C1 segment of cervical spinal cord (tissue), 14 donors: ENCODE measurements at regions not wholly inside any gene's neighbourhood (a gene's known extent, or its start where the extent isn't known, plus 50 kb on each side); places are given as distances from the start of the nearest gene placed in this dataset.
"Not testable (repeated sequence)": the region's sequence is repeated elsewhere in the genome, so short reads cannot be mapped to it uniquely, and the experiment has no call there.

Experiments
- DNase-seq, 14 donors: peaks; one replicate each; lab custom pipeline; 2025; lab: John Stamatoyannopoulos, UW

DNA sequence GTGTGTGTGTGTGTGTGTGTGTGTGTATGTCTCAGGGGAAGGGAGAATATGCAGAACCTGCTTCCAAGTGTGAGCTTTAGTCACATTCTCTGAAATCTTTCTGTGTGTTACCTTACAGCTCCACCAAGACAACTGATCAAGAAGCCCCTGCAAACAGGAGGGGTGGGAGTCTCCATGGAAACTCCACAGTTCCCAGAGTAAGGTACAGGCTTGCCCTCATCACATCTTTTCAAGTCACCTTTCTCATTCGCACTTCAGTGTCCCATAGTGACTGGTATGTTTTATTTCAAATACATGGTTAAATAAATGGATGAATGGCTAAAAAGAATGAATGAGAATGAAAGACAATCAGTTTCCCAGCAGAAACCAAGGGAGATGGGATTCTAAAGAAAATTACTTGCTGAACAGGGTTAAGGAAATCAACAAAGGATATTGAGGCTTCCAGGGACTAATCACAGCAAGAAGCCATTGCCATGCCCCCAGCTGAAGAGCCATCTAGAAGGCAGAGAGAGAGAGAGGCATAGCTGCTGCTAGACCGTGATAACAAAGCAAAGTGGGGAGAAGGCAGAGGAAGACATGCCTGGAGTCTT lies 987.2 kb upstream of the CELF4 start:
- no peak for DNase-seq

DNA sequence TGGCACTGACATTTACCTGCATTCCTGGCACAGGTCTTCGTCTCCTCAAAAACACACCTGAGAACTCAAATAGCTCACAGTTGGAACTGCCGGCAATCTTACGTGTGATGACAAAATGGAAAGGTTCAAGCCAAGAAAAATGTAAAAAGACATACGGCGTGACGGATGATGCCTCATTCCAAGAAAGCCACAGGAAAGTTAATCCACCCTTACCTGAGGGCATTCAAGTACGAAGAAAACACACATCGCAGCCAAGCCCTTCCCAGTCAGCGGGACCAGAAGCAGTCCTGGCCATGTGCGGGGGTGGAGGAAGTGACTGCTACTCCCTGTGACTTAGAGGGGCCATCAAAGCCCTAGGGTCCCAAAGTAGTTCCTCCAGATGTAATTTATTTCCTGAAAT lies 986.3 kb upstream of the CELF4 start:
- DNase-seq: peak in 1 of 14 donors; percentile 31

DNA sequence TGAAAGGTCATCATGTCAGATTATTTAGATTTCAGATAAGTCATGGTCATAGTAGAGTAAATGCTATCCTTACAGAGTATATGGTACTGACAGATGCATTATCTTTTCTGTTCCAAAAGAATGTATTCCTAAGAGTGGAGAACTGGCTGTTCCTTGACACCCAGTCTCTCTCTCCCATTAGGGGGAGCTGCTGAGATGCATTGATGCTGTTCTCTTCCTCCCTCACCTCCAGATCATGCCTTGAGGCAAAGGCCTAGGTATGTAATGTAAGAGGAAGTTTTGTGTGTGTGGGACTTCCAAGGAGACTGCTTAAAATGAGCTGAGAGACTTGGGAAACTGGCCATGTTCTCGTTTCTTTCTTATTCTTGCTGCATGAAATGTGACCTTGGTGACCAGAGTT lies 979.5 kb upstream of the CELF4 start:
- DNase-seq: no peak

DNA sequence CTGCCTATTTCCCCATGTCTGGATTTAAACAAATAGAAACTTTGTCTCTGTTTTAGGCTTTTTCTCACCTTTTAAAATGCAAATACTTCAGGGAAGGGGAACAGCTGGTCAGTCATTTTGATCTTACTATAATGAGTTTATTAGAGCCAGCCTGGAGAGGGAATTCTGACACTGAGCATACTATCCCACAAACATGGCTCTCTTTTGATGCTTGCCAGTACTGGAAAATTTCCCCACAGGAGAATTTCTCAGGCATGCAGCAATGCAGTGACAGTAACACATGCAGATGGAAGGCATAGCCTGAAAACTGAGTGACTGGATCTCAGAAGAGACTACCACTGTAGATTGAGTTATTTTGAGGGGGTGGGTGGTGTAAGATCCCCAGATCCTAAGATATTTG lies 974.3 kb upstream of the CELF4 start:
- DNase-seq: peak in 1 of 14 donors; percentile 28

DNA sequence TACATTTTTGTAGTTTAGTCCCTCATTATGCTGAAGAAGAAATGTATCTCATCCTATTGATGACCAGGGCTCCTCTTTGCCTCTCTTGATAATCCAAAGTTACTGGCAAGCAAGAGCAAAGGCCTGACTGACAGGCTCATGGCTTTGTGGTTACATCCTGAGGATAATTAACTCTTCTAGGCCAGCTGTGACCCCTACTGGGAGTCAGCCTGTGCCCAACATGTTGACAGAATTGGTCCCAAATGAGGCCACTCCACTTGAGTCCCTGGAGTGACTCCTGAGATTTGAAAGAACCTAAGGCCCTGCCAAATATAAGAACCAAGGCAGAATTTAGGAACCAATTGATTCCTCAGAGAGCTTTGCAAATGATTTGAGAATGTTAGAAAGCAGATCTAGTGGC lies 973.8 kb upstream of the CELF4 start:
- peak in 1 of 14 donors; percentile 28 for DNase-seq

DNA sequence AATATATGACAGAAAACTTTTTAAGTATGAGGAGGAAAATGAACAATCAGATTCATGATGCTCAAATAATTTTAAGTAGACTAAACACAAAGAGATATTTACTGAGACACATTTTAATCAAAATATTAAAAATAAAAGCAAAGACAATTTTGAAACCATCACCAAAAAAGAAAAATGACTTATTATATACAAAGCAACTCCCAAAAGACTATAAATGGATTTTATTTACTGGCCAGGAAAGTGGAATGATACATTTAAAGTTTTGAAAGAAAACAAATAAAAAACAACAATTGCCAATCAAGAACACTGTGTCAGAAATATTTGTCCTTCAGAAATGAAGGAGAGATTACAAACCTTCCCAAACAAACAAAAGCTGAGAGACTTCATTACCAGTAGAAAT lies 968.5 kb upstream of the CELF4 start:
- DNase-seq: no peak

DNA sequence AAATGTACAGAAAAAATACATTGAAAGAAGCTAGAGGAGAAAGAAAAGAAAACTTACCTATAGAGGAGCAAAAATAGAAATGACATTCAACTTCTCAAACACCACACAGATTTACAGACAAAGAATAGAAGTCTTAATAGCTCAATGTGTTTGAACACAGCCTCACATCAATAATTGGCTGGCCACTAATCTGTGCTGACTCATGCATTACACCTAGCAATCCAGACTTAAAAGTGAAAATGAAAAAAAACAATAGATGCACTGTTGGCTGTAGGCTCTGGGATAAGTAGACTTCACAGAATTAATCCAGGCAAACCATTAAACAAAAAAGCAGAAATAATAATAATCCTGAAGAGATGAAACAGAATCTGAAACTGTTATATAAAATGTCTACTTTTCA lies 961.3 kb upstream of the CELF4 start:
- DNase-seq: no peak

DNA sequence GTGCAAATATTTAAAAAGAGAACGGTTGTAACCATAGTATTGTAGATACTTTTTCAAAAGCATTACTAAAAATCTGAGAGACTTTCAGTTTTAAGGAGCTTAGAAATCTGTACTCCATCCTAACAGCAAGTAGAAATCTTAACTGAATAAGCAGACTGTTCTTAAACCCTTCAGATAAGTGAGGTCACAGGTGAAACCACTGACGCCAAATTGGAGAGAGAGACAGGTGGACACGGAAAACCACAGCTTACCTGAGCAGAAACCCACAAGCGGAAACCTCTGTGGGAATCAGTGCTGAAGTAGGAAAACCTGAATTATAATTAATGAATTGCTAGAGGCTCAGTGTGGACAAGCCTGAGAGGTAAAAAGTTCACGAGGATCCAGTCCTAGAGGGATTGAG lies 959.4 kb upstream of the CELF4 start:
- DNase-seq: no peak

DNA sequence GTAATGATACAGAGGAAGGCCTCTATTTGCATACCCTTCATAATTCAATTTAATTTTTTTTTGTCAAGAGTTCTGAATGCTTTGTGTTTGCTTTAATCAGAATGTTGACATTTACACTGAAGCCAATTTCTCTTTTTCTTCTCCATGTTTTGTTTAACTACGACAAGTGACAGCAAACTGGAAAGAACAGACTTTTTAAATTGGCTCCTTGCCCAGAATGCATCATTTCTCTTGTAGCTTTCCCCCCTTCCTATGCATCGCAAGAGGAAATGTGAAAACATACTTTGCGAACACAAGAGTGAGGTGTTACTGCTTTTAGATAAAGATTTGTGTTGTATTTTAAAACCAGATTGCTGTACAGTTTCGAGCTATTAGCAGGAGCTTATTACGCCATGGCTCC lies 955.2 kb upstream of the CELF4 start:
- no peak for DNase-seq

DNA sequence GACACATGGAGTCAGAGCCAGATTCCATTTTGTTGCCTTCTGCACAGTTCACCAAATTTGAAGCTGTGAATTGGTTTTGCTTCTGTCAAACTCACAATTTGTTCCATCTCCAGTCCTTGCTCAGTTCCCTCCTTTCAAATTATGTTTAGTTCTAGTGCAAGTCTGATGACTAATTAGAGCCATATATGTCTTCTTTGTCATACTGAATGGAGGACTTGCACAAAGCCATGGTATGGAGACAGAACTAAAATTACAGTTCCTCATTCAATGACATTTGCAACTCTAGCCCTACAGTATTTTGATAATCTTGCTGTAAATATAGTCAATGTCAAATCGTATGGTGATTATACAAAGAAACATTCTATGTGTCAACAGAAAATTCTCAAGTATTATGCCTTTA lies 936.9 kb upstream of the CELF4 start:
- no peak for DNase-seq

DNA sequence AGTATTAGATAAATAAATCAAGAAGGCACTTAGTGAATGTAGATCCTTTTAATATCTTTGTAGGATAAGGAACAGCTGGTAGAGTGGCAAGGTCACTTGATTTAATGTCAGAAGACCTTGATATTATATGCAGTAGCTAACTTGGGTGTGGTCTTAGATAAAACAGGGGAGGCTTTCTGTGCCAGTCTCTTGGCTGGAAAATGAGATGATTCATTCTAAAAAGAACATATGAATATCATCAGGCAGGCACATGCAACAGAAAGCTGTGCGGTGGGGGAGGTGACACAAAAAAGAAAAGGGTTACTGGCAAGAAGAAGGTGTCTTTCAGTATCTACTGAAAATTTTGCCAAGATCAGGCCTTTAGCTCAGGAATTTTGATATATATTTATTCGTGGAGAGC lies 931.7 kb upstream of the CELF4 start:
- no peak for DNase-seq

DNA sequence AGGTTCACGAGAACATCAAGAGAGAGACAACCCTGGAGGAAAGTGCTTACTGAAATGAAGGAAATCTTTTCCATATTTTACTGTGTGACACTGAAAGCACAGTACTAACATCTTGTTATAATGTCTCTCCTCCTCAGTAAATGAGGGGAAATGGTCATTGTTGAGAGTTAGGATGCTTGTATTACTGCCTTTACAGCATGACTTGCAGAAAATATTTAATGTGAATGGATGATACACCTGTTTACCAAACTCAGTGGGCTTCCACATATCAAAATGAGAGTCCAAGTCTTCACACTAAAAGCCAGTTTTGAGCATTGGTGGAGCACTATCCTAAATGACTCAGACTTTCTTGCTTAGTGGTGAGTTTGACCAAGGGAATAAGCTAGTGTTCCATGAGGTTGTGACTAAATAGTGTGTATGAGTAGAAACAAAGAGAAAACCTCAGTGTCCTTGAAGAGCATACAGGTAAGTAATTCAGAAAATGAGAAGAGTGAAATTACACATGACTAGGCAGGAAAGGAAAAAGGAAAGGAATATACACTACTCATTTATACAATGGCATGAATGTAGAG lies 930.7 kb upstream of the CELF4 start:
- DNase-seq: no peak

DNA sequence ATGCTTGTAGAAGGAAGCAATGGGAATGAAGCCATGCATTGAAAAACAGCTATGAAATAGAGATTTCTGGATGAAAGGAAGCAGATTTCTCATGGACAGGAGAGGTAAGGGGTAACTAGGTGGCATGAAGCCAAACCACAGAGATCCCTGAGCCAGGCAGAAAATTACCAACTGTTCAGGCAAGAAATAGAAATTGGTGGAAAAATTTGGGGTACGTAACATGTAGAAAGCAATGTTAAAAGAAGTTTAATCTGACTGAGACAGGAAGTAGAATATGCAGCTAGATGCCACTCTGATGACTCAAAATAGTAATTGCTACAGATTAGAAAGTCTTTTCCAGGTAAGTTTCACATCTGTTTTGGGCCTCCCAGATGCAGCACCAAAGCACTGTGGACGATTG lies 928.5 kb upstream of the CELF4 start:
- peak in 1 of 14 donors; percentile 16 for DNase-seq

DNA sequence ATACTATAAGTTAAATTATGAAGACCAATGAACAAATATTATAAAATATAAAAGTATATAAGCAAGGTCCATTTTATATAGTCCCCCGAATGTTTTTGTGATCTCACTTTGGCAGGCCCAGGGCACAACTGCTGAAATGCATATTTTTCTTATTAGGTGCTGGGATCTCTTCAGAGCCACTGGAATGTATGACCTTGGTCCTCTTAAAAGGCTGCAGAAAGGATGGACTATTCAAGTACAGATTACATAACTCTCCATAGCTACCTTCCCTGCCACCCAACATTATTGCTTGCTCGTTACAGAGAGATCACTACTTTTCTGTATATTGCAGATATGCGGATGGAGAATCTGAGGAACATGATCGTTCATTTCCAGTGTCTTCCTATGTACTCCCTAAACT lies 925.6 kb upstream of the CELF4 start:
- no peak for DNase-seq

DNA sequence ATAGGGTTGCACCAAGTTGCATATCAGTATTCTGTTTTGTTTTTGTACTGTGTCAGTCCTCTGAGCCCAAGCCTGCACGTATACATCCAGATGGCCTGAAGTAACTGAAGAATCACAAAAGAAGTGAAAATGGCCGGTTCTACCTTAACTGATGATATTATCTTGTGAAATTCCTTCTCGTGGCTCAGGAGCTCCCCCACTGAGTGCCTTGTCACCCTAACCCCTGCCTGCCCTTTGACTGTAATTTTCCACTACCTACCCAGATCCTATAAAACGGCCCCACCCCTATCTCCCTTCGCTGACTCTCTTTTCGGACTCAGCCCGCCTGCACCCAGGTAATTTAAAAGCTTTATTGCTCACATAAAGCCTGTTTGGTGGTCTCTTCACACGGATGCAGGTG lies 924.1 kb upstream of the CELF4 start:
- not testable (repeated sequence) for DNase-seq

DNA sequence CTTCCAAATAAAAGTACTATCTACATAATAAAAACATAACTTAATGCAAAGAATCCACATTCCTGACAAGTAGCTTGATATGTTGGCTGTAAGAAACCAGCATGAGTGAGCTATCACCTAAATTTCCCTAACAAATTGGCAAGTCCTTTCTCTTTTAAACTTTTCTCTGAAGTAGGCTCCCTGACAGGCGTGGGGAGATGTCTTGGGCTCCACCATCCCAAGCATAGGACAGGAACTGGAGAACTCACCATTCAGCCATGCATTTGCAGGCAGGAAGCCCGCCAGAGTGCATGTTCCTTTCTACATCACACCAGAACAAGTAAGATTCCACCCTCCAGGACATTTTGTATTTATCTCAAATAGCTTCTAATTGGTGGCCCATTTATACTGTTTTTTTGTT lies 921.9 kb upstream of the CELF4 start:
- DNase-seq: no peak

DNA sequence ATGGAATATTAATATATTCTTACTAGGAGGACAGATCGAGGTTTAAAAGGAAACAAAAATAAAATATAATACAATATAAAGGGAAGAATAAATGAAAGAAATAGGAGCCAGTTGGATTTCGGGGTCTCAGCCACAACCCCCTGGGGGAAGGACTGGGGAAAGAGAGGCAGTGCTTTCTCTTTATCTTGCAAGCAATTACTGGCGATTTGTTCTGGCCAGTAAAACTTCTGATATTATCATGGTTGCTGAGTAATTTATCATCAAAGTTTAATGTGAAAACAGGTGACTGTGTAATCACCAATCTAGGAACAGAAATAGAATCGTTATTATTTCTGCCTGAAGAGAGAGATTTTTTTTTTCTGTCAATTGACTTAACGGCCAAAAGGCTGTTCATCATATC lies 917.7 kb upstream of the CELF4 start:
- no peak for DNase-seq

DNA sequence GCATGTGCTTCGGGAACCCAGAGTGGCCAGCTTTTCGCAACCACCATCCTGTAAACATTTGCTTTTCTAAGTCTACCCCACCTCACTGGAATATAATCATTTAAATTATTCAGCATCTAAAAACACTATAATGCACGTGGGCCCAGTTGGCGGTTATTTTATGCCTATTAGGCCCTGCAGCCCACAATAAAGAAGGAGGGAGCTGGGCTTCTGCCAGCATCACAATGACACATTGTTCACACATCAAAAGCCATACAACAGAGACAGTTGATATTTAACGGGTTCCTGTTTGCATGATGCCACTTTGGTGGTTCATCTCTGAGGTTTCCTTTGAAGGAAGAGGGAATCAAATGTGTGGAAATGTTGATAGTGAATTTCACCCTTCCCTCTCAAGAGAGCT lies 916.0 kb upstream of the CELF4 start:
- DNase-seq: peak in 7 of 14 donors; percentile 0 to 35 (median 14)

DNA sequence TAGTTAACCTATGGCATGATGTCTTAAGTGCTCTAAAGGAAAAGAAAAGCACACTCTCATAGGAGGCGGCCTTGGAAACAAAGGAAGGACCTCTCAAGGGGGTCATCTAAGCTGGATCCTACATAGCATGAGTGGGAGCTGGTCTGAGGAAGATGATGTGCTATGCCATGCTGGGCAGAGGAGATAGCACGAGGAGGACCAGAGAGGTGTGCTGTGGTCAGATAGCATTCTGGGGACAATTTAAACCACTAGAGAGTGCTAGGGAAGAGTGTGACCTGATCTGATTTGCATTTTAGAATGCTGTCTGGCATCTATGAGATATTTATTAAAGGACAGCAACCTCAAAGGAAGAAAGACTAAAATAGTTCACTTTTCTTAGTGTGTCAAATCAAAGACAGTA lies 910.1 kb upstream of the CELF4 start:
- DNase-seq: no peak

DNA sequence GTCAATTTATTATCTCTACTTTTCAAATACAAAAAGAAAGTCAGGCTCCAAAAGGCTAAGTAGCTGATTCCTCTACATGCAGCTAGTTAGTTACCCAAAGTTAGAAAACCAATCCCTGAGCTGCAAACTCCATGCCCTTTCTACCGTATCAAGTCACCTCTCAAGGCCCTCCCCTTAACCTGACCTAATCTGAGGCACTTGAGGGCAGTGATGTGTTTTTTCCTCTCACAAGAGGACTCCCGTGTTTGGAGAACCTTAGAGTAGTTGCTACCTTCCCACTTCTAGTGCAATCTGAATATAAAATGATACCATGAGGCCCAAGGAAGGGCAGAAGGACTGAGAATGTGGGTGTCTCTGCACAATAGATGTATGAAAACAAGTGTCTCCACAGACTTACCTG lies 907.9 kb upstream of the CELF4 start:
- DNase-seq: no peak

DNA sequence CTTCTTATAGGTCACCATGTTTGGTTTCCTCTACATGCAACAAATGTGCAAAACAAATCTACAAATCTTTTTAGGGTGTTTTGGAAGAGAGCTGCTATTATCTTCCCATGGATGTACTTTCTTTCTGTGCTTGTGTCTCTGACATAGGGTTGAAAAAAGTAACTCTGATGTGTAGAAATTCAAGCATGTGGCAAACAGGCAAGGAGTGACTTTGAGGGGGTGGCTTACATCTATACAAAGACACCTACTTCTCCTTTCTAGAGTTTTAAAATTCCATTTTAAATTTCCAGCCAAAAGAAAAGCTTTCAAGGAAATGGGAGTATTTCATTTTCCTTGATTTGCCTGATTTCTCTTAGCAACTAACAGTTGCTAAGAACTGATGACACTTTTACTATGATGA lies 904.8 kb upstream of the CELF4 start:
- no peak for DNase-seq

DNA sequence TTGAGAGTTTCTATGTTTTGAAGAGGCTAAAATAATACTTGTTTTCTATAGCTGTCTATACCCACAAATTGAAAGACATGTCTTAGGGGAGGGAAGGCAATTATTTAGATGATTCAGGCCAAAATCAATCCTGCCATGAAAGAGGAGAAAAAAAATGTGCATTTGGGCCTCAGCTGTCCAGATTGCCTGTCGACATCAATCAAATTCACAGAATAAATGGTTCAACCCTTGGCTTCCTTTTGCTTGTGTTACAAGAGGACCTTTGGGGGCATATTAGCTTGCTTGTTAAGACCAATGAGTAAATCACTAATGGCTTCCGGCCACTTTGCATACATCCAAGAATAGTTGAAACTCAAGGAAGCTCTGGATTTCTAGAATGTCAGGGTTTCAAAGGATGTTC lies 900.8 kb upstream of the CELF4 start:
- no peak for DNase-seq

DNA sequence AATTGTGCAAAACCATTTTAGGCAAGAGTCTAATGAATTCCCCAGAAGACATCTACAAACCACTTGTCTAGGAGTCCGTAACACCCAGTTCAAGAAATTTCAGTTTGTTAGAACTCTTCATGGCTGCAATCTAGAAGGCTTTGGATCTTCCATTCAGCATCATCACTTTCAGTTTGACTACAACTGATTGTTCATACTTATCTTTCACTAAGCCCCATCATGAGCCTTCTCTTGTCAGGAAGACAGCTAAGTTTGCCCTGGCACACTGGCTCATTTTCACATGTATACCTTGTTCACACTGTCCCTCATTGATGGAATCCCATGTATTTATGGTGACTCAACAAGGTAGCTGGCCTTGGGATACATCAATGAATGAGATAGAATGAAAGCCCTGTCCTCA lies 898.4 kb upstream of the CELF4 start:
- DNase-seq: no peak

DNA sequence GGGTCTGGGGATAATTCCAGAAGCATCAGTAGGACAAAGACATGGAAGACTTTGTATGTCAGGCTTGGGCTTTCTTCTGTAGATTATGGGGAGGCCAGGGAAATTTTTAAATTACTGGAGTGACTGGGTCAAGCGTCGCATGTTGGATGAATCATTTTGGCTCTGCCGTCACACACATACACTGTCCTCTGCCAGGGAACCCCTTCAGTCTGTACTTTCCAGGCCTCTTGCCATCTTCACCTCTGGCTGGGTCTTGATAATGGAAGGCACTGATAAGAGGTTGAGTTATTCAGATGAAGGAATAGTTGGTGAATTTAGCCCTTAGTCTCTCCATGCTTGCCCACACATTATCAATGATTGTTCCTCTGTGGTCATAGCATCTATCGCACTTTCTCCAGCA lies 895.1 kb upstream of the CELF4 start:
- no peak for DNase-seq
